Lower leg skin (tissue), 4 donors: ENCODE measurements at regions not wholly inside any gene's neighbourhood (a gene's known extent, or its start where the extent isn't known, plus 50 kb on each side); places are given as distances from the start of the nearest gene placed in this dataset.

Experiments
- DNase-seq, 2 donors: peaks; one replicate each; pipeline ENCODE4 v3.0.0-alpha.2; 2019; ENCODE audit warnings: low spot score in 2 of 2
- H3K4me3 ChIP-seq: fragments of 200-600 bp; sonication (generic); 2 replicates; pipeline ENCODE4 v1.5.1; 2017; ENCODE audit warnings: mild to moderate bottlenecking, low read depth; ENCODE audit not compliant: poor library complexity, severe bottlenecking
- CTCF ChIP-seq, 3 donors: fragments of 450-650 bp; IDR thresholded peaks; one replicate each; pipeline ENCODE4 v1.5.1; 2016; ENCODE audit warnings: antibody characterized with exemption in 3 of 3, mild to moderate bottlenecking in 3 of 3, moderate library complexity in 2 of 3
- POLR2A ChIP-seq, 2 donors: fragments of 450-650 bp; IDR thresholded peaks; one replicate each; pipeline ENCODE4 v1.6.1; 2016 to 2017; ENCODE audit warnings: antibody characterized with exemption in 2 of 2, mild to moderate bottlenecking in 1 of 2, moderate library complexity in 1 of 2
- WGBS, 2 donors: methylation state at CpG; one replicate each; pipeline ENCODE4 v1.1.5; 2018; 5-methylcytosine and 5-hydroxymethylcytosine counted together
- intact Hi-C: fragments of 100-400 bp; cut with DNase I; formaldehyde crosslinking; loops from one replicate; pipeline ENCODE4 v1.15.0; 2023; ENCODE audit warnings: low total_unique reads

- DNase-seq = no peak
- no peak for TF ChIP-seq CTCF (IDR thresholded peaks at IDR 0.05)
- intact Hi-C loops = no loop called here
- no peak overlapping the region for H3K4me3 ChIP-seq
- 87 to 92% methylated on average over 3 of the region's 3 CpGs for WGBS, 2 donors
Observed at GRCh38 chr5:82786748-82787147, 290.4 kb downstream of the TMEM167A start.

DNA sequence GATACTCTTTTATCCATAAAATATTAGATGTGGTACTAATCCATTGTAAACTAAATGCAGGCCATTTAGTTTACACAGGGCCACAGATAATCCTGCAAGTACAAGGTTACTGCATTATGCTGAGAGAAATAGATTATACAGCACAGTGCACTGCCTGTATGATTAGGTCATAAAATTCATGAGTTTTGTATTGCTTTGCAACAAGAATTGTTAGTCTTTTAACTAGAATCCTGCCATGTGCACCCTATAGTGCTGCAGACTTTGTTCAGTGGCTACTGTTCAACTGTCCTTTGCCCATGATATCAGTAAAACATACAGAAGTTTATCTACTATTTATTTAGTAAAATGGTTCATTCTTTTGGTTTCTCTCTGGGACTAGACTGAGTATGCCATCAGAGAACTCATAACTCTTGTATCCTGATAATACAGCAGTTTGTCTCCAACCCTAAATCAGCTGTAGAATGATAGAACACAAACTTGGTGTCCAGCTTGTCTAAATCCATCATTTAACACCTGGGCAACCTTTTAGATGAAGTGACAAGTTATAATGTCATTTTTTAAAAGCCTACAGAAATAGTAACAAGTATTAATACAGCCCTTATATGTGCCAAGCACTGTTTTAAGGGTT, 291.2 kb downstream of the TMEM167A start:
- DNase-seq = no peak
- TF ChIP-seq POLR2A (IDR thresholded peaks at IDR 0.05) (no peak), CTCF (IDR thresholded peaks at IDR 0.05) (no peak)
- no peak overlapping the region for H3K4me3 ChIP-seq
- intact Hi-C loops = no loop called here

DNA sequence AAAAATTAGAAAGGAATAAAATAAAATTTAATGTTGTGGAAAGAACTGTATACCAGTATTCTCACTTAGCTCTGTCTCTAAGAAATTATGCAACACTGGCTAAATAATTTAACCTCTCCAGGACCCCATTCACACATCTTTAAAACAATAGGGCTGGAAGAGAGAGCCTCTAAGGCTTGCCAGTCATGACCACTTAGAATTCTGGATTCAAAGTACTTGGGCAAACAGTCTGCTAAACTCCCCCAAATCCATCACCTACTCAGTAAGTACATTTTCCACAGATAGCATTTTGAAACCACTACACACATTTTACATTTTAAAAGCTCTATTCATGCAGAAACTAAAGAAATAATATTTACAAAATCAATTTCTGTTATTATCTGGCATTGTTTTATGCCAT, 291.7 kb downstream of the TMEM167A start:
- DNase-seq = no peak
- intact Hi-C loops = no loop called here
- no peak overlapping the region for H3K4me3 ChIP-seq
- TF ChIP-seq POLR2A (IDR thresholded peaks at IDR 0.05) (no peak), CTCF (IDR thresholded peaks at IDR 0.05) (no peak)

DNA sequence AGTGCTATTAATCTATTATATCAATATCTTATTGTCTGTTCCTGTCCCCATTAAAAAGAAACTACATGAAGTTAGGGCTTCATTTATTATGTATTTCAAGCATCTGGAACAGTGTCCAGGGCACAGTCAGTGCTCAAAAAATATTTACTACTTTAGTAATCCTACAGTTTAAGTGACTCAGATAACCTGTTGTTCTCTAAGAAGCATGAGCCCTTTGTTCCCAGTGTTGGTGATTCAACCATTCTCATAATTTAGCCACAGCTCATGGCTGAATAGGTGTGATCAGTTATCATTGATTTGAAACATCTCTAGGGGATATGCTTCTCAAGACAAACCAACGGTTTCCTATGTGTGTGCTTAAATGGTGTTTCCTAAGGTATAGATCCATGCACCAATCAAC, 292.7 kb downstream of the TMEM167A start:
- H3K4me3 ChIP-seq = no peak overlapping the region
- DNase-seq = no peak
- TF ChIP-seq POLR2A (IDR thresholded peaks at IDR 0.05) (no peak), CTCF (IDR thresholded peaks at IDR 0.05) (no peak)
- WGBS, 2 donors = 92 to 100% methylated on average over 1 of the region's 1 CpG
- intact Hi-C loops = no loop called here

- DNase-seq = no peak
- no peak overlapping the region for H3K4me3 ChIP-seq
- TF ChIP-seq POLR2A (IDR thresholded peaks at IDR 0.05) (no peak), CTCF (IDR thresholded peaks at IDR 0.05) (no peak)
- WGBS, 2 donors = 65 to 73% methylated on average over 2 of the region's 2 CpGs
- intact Hi-C loops = no loop called here
Observed at GRCh38 chr5:82777106-82777505, 300.1 kb downstream of the TMEM167A start.

DNA sequence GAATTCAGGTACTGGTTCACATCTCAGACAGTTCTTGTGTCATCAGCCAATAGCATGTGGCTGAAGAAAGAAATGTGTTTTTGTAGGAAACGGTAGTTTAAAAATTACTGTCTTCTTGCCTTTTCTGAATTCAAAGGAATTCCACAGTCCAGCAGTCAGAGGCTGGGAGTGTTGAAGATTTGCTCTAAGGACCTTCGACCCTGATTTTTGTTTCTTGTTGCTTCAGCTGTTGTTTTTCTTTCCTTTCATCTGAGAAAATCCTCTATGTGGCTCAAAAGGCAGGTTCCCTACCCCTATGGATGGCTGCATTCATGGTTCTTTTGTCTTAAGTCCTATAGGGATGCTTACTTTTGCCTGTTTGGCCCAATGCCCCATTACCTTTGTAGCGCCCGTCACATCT, 304.9 kb downstream of the TMEM167A start:
- WGBS, 2 donors = 91 to 93% methylated on average over 4 of the region's 4 CpGs
- TF ChIP-seq CTCF (IDR thresholded peaks at IDR 0.05) = no peak
- TF ChIP-seq POLR2A (IDR thresholded peaks at IDR 0.05) = no peak
- intact Hi-C loops = no loop called here
- no peak overlapping the region for H3K4me3 ChIP-seq
- no peak for DNase-seq
